22Rv1 (cell line): ENCODE measurements at regions not wholly inside any gene's neighbourhood (a gene's known extent, or its start where the extent isn't known, plus 50 kb on each side); places are given as distances from the start of the nearest gene placed in this dataset.

Source experiments
- H3K27ac ChIP-seq: fragments of 450-650 bp; 2 replicates; pipeline ENCODE4 v1.5.1; 2017
- CTCF ChIP-seq: fragments of 450-650 bp; IDR thresholded peaks from 2 replicates; pipeline ENCODE4 v1.5.1; 2017; ENCODE audit warnings: mild to moderate bottlenecking
- ZFX ChIP-seq: fragments of 450-650 bp; IDR thresholded peaks from 2 replicates; pipeline ENCODE4 v1.6.1; 2017; ENCODE audit warnings: antibody characterized with exemption, borderline replicate concordance

GRCh38 chr16:85502357-85502756, 110.8 kb upstream of the GSE1 start:
- TF ChIP-seq ZFX (no peak), CTCF (no peak)
- H3K27ac ChIP-seq = no peak overlapping the region

- TF ChIP-seq CTCF (no peak), ZFX (no peak)
These were observed 109.4 kb upstream of the GSE1 start for GRCh38 chr16:85503679-85504231.

GRCh38 chr16:85504242-85504641, 108.9 kb upstream of the GSE1 start:
- no peak for TF ChIP-seq CTCF
- no peak for TF ChIP-seq ZFX
- no peak overlapping the region for H3K27ac ChIP-seq

More at GRCh38 chr16:85503679-85504231, 109.4 kb upstream of the GSE1 start:
- no peak overlapping the region for H3K27ac ChIP-seq

- no peak overlapping the region for H3K27ac ChIP-seq
- TF ChIP-seq ZFX (no peak), CTCF (no peak)
These were observed 107.1 kb upstream of the GSE1 start for GRCh38 chr16:85505794-85506634.

GRCh38 chr16:85506635-85506911, 106.5 kb upstream of the GSE1 start:
- no peak for TF ChIP-seq CTCF
- TF ChIP-seq ZFX = no peak
- no peak overlapping the region for H3K27ac ChIP-seq

GRCh38 chr16:85507342-85507741, 105.8 kb upstream of the GSE1 start:
- H3K27ac ChIP-seq = no peak overlapping the region
- TF ChIP-seq ZFX = no peak
- no peak for TF ChIP-seq CTCF

- H3K27ac ChIP-seq = no peak overlapping the region
- TF ChIP-seq CTCF = no peak
- TF ChIP-seq ZFX = no peak
These were observed 104.7 kb upstream of the GSE1 start for GRCh38 chr16:85508388-85508787.
